GM19372 (cell line): ENCODE measurements at regions not wholly inside any gene's neighbourhood (a gene's known extent, or its start where the extent isn't known, plus 50 kb on each side); places are given as distances from the start of the nearest gene placed in this dataset.
"Not testable (repeated sequence)": the region's sequence is repeated elsewhere in the genome, so short reads cannot be mapped to it uniquely, and the experiment has no call there.

Experiments
- ATAC-seq: cut with Tn5 transposase; IDR thresholded peaks from one replicate; pipeline ENCODE4 v1.9.1; 2021; ENCODE audit warnings: mild to moderate bottlenecking, low read depth, moderate library complexity; ENCODE audit not compliant: unreplicated experiment

DNA sequence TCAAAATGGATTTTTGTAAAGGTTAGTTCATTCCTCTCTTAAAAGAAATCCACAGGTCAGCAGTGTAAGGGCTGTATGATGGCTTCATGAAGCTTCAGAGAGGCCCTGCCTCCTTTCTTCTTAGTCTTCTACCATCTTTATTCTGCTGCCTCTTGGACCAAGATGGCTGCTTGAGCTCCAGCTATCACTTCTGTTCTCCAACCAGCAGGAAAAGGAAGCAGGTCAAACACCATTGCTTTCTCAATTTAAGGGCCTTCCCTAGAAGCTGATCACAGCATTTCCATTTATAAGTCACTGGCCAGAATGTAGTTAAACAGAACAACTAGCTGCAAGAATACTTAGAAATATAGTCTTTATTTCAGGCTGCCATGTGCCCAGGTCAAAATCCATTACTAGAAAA is 336.8 kb upstream of the KLF3 start:
- no peak for ATAC-seq

DNA sequence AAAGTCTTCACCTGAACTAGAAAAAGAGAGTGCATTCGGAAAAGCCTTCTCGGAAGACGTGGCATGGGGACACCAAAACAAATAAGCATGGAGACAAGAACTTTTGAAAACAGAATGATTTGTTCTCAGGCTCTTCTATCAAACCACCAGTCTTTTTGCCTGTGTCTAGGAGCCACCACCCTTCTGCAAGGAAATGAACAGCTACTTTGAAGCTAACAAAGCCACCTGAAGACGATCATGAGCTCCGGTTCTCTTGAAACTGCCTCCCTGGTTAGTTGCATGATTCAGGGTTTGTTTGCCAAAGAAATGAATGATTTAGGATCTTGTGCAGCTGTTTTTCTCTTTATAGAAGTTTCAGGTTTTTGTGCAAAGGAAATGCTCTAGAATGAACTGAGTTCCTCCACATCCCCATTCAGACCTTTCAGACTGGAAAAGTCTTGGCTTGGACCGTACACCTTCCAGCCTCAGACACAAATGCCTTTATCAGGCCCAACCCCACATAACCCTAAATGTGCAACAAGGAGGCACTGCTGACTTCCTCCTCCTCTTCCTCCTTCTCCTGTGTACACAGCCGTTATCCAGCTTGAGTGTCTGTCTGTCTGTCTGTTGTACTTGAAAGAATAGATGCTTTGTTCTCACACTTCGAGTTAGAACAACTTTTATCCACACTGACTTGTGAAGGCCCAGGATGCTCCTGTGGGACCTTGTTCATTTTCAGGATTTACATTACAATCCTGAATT is 334.8 kb upstream of the KLF3 start:
- no peak for ATAC-seq

DNA sequence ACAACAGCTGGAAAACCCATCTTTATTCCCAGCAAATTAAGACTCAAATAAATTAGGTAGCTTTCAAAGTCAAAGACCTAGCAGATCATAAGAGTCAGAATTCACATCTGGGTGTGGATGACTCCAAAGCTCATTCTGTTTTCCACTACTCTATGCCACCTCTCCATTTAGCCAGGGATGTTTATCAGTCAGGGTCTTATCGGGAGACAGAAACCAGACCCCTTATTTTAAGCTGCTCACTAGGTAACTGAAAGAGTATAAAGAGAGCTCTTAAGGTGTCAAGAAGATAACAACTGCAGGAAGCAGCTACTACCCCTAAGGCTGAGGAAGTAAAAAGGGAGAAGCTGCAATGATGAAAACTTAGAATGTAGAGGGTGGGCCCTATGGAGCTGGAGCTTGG is 333.7 kb upstream of the KLF3 start:
- no peak for ATAC-seq

DNA sequence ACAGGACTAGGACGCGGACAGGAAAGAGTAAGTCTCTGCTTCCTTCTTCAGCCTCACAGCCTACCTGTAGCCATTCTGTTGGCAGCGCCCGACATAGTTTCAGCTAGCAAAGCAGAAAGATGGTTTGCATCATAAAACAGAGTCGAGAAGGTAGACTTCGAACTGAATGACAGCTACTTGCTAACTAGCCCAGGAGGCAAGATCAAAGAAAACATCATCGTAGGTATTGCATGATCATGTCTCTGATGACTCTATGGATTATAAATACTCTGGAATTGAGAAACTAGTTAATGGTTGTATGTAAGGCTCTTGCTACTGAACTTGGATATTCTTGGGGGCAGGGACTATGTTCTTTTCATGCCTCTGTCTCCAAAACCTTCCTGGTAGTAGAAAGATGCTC is 333.1 kb upstream of the KLF3 start:
- no peak for ATAC-seq

DNA sequence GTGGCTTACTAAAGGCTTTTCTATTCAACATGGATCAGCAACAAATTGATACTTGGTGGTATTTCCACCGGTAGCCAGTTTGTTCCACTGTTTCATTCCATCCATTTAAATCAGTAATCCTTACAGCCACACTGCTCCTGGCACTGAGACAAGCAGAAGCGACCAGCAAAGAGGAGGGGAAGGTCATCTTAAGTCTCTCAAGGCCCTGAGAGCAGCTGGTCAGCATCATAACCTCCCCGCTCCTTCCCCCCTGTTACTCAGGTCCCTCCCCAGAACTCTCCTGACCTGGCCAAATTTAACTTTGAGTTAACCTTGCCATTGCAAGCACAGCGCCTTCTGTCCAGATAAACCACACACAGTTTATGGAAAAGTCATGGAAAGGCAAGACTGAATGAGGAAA is 331.3 kb upstream of the KLF3 start:
- ATAC-seq, result no peak

DNA sequence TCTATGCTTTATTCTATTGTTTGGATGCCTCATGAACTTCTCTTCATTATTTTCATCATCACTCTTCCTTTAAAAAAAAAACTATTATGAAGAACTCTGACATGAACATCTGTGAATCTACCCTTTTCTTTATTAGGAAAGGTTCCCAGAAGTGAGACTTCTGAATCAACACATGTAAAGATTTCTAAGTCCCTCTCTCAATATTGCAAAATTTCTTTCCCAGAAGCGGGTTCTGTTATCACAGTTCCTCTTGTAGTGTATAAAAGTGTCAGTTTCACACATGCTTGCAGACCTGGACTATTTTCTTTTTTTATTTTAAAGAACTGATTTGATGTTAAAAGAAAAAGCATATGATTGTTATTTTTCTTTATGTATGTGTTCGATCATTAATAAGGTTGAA is 330.8 kb upstream of the KLF3 start:
- no peak for ATAC-seq

DNA sequence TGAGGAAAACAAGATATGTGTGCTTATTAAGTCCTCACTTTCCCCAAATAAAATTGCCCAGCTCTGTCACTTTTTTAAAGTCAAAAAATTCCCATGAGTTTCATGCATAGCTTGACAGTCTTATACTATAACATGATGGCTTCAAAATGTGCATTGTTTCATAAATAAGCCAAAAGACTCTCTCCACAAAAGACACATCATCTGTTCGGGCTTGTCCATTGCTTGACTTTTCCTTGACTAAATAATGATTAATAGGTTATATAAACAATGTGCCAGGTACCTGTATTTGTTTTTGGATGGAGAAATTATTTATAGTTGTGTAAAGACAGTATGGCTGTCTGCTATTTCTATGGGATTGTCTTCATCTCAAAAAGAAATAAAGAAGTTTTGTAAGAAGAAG is 329.2 kb upstream of the KLF3 start:
- ATAC-seq, result no peak

DNA sequence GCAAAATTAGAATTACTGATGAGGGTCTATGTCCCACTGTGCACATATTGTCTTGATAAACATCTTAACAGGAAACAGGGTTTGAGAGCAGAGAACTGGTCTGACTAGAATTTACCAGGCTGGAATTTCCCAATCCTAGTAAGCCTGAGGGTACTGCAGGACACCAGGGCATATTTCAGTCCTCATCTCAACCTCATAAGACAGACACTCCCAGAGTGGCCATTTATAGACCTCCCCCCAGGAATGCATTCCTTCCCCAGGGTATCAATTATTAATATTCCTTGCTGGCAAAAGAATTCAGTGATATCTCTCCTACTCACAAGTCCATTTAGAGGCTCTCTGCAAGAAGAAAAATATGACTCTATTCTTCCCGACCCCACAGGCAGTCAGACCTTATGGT is 325.1 kb upstream of the KLF3 start:
- ATAC-seq, result not testable (repeated sequence)

GRCh38 chr4:38343608-38344007 is 320.4 kb upstream of the KLF3 start:
- ATAC-seq, result no peak

- no peak for ATAC-seq
Measured at GRCh38 chr4:38344929-38345328, 319.1 kb upstream of the KLF3 start.

DNA sequence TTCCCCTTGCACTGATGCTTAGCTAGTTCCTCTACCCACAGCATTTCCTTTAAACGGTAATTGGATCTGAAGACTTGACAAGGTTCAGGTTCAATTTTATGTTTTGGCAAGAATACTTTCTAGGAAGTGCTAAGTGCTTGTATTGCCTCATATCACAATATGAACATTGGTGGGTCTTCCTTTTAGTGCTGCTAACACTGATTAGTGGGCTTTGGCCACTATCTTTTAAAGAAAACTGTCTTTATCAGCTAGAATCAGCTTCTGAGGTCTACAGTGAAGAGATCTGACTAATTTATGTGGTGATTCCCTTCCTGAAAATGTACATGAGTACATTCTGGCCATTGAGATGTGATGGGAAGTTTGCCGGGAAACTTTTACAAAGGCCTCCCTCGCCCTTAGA is 316.7 kb upstream of the KLF3 start:
- no peak for ATAC-seq

GRCh38 chr4:38354421-38354820 is 309.6 kb upstream of the KLF3 start:
- ATAC-seq, result no peak

GRCh38 chr4:38354872-38355271 is 309.1 kb upstream of the KLF3 start:
- no peak for ATAC-seq

- ATAC-seq, result no peak
Measured at GRCh38 chr4:38356686-38357085, 307.3 kb upstream of the KLF3 start.

GRCh38 chr4:38357546-38357945 is 306.5 kb upstream of the KLF3 start:
- no peak for ATAC-seq

- ATAC-seq, result no peak
Measured at GRCh38 chr4:38359113-38359512, 304.9 kb upstream of the KLF3 start.

DNA sequence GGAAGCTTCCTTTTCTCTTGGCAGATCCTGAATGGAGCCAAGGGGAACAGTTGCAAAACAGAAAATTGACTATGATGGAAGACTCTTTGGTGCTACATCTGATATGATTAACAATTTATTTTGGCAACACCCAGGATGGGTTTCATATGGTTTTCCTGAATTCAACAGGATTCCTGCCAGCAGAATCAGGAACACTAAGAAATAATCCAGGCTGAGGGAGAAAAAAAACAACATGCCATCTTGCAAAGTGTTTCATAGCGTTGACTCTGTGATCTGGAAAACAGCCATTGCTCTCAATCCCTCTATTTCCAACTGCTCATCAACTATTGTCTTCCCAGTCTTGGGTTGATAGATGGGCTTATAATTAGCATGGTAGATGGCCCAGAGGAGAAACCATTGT is 303.8 kb upstream of the KLF3 start:
- ATAC-seq, result no peak

- no peak for ATAC-seq
Measured at GRCh38 chr4:38364383-38364963, 299.5 kb upstream of the KLF3 start.

DNA sequence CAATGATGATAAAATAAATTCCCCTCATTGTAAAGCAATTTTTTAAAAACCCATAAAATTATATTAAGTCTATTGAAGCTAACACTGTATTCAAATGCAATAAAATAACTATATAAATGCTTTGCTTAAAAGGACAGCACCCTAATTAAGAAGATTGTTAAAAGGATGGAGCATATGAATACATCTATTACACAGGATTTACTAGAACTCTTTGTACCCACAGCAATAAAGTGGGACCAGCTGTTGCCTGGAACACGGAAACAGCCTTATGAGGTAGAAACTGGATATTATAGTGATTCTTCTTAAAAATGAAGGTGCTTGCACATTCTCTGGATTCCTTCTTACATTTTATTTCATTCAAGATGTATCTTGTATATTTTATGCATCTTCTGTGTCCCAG is 298.7 kb upstream of the KLF3 start:
- no peak for ATAC-seq

DNA sequence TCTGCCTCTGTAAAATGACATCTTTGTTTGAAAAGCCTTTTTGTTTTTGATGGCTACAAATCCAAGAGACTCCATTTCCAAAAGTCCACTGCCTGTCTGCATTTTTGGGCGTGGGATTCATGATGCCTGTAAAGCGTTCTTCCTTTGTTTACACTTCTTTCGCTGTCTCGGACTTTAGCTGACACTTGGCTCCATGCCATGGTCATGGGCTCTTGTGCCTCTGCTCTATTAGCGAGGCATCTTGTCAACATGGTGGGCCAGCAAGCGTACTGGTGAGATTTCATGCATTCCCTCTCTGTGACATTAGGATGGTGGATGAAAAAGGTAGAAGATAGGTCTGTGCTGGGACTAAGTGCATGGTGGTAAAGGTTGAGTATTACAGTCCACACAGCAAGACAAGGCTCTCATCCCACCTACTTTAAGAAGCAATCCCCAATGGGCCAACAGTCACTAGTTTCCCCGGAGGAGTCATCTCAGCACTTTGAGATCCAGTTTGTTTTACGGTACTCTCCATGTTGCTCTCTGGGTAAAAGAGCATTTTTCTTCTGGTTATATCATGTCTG is 298.2 kb upstream of the KLF3 start:
- no peak for ATAC-seq

DNA sequence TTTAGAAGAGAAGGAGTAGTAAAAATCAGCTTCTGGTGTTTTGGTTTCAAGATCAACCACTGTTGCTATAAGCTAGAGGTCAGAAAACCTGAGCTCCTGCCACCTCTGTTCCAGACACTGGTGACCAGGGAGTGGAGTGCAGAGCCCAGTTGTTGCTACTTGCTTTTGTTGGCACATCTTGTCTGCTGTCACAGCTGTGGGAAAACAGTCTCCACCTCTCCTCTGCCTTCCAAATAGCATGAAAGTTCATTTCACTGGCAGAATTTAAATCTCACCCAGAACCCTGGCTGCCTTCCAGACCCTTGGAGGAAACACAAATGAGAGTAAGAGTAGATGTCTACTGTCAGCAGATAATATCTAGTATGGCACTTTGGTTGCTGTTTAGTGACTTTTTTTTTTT is 297.5 kb upstream of the KLF3 start:
- no peak for ATAC-seq

DNA sequence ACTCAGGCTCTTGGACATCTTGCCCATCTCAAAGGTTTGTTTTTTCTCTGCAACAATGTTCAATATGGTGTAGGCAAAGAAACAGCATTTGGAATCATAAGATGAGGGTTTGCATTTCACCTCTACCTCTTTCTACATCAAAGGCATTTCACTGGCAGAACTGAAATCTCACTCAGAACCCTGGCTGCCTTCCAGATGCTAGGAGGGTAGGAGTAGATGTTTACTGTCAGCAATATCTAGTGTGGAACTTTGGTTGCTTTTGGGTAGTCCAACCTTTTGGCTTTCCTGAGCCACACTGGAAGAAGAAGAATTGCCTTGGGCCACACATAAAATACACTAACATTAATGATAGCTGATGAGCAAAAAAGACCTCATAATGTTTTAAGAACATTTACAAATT is 297.0 kb upstream of the KLF3 start:
- no peak for ATAC-seq
